GM21576 (cell line): ENCODE measurements at regions not wholly inside any gene's neighbourhood (a gene's known extent, or its start where the extent isn't known, plus 50 kb on each side); places are given as distances from the start of the nearest gene placed in this dataset.
"Not testable (repeated sequence)": the region's sequence is repeated elsewhere in the genome, so short reads cannot be mapped to it uniquely, and the experiment has no call there.

Experiments used
- ATAC-seq: cut with Tn5 transposase; IDR thresholded peaks from one replicate; pipeline ENCODE4 v1.9.1; 2021; ENCODE audit warnings: mild to moderate bottlenecking, moderate library complexity; ENCODE audit not compliant: unreplicated experiment

DNA sequence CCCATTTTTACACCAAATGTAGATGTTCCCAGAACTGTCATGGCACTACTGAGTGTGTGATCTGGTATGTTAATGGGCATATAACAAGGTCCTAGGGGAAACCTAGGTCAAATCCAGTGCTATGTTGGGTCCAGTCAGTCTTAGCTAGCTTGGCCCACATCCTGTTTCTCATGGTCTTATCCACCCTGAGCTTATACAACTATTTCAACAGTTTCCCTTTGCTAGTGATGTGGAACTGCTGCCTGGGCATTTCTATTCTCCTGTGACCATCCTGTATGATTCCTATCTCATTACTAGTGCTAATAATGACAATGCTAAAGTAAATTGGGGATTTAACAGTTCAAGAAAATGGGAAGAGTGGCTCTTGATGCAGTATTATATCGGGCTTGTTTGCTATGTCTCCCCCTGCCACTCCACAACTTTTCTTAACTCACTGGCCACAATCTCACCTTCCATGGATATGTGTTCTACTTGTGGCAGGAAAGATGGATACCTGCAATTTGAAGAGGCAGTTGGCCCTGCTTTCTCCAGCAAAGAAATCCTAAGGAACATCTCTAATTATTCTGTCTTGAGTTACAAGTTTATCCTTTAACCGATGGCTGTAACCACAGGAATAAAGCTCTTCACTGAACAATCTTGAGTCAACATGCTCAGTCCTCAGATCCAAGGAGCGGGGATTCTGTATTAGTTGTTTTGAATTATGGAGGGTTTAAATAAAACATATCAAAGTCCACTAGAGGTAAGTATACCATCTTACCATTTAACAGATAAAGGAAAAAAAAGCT lies 707.8 kb downstream of the XPNPEP1 start:
- no peak for ATAC-seq

DNA sequence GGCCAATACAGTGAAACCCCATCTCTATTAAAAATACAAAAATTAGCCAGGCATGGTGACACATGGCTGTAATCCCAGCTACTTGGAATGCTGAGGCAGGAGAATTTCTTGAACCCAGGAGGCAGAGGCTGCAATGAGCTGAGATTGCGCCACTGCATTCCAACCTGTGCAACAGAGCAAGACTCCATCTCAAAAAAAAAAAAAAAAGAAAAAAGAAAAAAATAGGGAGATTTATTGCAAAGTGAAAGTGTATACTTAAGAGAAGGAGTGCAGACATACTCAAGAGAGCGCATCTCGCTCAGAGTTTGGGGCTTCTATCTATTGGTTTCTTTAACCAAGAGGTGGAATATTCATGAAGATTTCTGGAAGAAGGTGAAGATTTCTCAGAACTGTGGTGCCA lies 708.4 kb downstream of the XPNPEP1 start:
- not testable (repeated sequence) for ATAC-seq

DNA sequence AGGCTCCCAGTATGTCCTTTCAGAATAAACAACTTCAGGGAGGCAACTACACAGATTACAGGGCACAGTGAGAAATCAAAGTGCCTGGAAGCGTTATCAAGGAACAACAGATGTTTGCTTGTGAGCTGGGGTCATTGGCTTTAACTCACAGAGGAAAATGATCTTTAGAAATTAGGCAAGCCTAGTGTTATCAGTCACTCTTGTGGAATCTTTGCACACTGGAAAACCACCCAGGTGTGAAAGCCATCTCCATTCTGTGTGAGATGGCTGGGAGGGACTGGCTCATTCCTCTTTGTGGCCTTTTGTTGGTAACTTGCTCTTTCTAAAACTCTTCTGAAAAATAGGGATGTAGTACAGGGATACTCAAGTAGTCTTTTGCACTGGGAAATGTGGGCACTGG lies 716.0 kb downstream of the XPNPEP1 start:
- ATAC-seq: no peak

DNA sequence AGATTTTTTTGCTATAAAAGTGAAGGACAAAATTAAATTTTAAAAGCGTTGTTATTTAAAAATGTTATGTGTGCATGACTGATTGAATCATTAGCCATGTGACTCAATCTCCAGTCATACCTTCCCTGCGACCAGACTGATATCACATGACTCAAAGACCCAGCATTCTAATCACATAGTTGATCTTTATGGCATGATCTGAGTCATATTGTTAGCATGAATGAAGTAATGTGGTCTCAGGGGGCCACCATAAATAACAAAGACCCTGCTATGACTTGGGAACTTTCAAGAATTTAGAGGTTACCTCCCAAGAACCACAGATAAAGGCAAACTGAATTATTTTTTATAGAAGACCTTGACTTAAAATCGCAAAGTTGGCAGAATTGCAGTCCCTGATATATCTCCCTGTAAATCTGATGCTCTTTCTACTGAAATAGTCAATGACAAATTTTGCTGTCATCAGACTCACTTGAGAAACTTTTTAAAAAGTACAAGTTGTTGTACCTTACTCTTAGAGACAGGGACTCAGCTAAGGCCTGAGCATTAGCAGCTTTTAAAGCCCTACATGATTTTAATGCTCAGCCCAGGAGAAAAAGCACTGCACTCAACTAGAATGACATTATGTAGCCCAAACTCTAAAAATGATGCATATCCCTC lies 717.3 kb downstream of the XPNPEP1 start:
- ATAC-seq: no peak

DNA sequence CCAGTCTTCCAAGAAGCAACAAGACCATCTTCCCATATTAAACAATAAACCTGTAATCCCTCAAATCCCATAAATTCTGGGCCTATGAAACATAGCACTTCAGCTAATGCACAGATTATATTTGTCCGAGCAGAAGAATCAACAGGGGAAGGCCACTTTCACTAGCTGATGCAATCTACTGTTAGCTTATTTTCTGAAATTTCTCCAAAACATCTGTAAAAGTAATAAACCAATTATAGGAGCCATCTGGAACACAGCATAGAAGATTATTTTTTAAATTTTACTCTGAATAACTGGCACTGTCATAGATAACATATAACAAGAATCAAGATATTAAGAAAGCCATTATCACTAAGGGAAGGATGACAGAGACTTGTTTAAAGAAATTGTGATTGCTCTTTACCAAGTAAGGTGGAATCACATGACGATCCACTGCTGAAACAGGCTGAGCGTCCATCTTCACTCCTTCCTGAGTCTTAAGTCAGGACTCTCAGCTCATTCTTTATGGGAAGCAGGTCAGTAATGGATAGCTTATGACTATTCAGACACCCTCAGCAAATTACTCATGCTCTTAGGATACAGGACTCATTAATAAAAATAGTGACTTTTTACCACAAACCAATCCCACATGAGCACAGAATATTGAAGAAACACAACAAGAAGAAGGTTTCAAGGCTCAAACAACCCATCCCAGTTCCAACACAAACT lies 719.5 kb downstream of the XPNPEP1 start:
- ATAC-seq: no peak

DNA sequence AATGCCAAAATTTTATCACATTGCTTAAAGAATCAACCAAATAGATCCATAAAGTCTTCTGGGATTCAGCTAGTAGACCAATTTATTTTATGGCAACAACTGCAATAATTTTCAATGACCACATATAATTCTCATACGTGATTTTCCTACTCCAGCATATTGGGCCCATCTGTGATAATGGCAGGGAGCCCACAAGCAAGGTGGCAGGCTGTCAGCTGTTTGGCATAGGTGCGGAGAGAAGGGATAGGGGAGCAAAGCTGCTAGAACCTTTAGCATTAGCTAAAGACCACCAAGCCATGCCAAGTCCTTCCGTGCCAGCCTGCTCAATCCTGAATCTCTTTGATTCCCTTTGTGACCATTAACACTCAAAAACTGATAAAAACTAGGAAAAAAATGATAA lies 721.2 kb downstream of the XPNPEP1 start:
- no peak for ATAC-seq

DNA sequence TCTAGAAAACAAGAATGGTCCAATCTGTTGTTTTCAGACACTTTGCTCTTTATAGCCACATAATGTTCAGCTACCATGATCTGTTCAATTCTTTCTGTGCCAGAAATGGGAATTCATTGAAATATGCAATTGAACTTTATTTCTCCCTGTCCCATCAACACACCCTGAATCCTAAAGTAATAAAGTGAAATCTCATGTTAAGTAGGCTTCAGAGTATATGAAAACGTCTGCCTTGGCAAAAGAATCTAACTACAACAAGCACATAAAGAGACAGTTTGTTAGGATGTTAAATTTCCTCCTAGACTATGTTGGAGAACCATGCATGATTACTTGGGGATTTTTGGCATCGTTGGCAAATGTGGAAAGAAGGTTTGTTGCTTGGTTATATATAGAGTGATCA lies 722.7 kb downstream of the XPNPEP1 start:
- ATAC-seq: no peak

DNA sequence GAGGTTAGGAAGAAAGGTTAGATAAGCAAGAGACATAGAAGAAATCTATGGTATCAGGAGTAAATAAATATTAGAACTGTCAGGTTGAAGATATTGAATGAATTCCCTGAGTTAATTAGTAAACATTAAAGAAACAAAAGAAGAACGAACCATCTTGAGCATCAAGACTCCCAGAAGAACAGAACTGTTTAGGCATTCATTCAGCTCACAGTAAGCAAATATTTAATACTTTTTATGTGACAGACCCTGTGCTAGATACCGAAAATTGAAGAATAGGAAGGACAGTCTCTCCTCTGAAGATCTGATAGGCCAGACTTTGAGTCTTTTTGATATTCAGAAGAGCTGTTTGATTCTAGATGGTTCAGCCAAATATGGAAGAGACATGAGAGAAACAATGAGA lies 731.5 kb downstream of the XPNPEP1 start:
- ATAC-seq: no peak

DNA sequence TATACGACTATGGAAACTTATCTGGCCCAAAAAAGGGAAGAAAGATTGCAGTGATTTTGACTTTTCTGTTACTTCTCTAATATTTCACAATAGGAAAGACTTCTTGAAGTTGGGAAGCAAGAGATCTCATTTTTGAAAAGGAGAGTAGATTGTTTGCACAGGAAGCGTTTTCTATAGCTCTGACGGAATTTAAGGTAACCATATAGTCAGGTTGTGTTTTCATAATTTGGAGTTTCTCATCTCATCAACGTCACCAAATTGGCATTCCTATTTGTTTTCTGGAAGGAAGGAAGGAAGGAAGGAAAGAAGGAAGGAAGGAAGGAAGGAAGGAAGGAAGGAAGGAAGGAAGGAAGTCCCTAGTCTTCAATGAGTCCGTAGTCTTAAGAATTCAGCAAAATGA lies 732.0 kb downstream of the XPNPEP1 start:
- no peak for ATAC-seq

DNA sequence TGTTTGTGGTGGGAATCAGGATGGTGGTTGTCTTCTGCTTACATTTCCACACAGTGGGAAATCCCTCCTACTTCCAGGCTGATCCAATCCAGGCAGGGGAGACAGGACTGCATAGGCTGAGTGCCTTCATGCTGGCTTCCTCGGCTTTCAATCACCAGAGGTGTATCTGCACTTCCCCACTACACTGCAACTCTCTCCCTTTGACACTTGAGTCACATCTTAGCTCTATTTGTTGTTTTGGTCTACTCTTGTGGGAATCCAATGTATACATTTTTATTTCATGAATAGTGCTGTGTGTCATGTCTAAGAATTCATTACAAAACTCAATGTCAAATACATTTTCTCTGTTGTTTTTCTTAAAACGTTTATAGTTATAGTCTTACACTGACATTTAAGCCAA lies 735.6 kb downstream of the XPNPEP1 start:
- no peak for ATAC-seq

DNA sequence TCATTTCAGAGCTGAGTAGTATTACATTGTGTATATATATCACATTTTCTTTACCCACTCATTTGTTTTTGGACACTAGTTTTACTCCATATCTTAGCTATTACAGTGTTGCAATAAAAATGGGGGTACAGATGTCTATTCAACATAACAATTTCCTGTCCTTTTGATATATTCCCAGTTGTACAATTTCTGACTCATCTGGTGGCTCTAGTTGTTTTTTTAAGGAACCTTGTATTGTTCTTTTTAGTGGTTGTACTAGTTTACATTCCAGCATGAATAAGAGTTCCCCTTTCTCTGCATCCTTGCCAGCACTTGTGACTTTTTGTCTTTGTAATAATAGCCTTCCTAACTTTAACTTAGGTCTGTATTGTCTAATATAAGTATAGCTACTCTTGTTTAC lies 739.9 kb downstream of the XPNPEP1 start:
- ATAC-seq: no peak

DNA sequence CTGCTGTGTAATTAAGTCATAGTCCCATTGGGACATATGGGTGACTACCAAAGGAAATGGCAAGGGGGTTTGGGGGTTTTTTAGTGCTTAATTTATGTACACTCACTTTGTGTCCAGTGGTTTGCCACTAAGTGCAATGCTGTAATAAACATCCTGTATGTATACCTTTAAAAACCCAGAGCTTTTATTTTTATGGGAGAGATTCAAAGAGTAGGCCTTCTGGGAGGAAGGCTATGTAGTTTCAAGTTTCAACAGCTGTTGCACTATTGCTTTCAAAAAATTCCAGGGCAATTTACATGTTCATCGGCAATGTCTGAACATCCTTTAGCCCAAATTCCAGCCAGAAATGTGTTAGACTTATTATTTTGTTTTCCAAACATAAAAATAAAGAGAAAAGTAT lies 744.7 kb downstream of the XPNPEP1 start:
- ATAC-seq: no peak

DNA sequence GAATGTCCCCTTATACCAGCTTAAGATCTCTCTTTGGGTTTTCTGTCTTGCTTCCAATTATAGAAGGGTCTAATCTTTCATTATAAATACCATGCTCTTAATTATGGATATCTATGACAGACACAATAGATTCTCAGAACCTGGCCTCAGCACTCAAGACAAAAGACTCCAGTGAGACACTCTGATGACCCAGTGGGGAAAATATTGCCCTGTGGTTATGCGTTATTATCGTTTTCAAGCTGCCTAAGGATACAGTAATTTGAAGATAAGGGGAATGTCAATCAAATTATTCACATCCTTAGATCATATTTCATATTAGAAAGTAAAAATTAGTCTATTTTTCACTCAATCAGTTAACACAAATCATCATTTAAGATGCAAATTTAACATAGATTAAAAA lies 748.8 kb downstream of the XPNPEP1 start:
- ATAC-seq: no peak

DNA sequence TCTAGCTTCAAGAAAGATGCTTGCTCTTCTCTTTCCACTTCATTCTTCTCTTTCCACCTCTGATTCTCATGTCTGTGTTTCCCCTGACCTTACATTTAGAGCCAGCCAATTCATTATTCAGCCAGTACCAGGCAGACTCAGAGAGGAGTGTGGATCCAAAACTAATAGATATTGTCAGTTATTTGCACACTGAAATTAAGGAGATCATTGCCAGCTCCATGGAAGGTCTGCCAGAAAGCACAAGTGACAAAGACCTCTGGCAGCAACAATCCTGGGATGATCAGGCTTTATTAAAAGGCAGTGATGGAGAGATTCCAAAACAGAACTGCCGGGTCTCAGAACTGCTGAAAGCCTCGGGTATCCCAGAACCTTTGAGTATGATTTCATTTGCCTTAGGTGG lies 749.4 kb downstream of the XPNPEP1 start:
- ATAC-seq: no peak

DNA sequence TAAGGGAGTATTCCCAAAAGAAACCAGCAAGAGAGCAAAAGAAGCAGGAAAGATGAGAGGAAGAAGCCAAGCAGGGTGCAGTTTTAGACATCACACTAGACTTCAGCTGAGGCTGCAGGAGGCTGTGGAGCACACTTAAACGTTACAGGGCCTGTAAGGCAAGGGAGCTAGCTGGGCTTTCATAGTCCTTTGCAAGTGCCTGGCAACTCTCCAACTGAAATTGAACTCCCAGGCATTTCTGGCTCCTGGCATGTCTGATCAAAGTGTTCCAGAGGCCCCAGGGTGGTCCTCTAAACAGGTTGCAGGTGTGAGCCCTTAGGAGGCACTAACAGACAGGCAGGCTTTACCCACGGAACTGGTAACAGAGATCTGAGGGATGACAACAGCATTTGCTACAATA lies 750.2 kb downstream of the XPNPEP1 start:
- ATAC-seq: no peak

DNA sequence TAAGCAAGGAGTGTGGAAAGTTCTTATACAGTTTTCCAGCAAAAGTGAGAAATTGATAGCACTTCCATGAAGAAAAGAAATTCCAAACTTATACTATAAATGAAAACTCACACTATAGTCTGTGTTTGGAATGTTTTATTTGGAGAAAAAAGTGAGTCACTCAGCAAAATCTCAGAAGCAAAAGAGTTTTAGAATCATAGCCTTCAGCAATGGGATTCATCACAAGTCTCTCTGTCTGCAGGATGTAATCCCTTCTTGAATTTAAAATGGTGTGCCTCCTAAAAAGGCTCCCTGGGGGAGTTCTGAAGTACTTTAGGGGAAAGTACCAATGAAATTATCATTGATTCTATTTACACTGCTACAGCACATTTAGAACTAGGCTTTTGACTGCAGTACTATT lies 756.4 kb downstream of the XPNPEP1 start:
- ATAC-seq: no peak

DNA sequence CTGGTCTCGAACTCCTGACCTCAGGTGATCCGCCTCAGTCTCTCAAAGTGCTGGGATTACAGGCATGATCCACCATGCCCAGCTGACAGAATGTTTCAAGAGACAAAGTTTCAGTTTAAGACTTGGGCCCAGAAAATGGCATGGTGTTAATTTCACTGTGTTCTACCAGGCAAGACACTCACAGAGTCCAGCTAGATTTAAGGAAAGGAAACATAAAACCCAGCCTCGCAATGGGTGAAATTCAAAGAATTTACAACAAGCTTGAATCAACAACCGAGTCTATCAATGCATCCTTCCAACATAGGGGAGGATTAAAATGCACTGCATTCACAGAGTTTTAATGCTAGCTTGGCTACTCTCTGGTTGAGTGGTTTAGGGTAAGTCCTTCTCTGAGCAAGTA lies 764.0 kb downstream of the XPNPEP1 start:
- no peak for ATAC-seq

DNA sequence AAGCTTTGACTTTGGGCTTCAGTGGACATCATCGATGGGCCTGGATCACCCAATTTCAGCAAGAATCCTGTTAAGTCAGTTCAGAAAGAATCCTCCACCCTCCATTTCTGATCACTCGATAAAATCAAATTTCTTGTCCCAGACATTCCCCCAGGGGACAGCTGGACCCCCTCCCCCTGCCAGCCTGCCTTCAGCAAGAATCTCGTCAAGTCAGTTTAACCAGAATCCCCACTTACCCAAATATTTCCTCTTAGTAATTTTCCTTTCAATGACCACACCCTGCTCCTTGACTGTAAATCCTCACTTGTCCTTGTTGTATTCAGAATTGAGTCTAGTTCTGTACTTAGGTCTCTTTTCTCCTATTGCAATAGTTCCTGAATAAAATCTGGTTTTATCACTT lies 766.9 kb downstream of the XPNPEP1 start:
- no peak for ATAC-seq

DNA sequence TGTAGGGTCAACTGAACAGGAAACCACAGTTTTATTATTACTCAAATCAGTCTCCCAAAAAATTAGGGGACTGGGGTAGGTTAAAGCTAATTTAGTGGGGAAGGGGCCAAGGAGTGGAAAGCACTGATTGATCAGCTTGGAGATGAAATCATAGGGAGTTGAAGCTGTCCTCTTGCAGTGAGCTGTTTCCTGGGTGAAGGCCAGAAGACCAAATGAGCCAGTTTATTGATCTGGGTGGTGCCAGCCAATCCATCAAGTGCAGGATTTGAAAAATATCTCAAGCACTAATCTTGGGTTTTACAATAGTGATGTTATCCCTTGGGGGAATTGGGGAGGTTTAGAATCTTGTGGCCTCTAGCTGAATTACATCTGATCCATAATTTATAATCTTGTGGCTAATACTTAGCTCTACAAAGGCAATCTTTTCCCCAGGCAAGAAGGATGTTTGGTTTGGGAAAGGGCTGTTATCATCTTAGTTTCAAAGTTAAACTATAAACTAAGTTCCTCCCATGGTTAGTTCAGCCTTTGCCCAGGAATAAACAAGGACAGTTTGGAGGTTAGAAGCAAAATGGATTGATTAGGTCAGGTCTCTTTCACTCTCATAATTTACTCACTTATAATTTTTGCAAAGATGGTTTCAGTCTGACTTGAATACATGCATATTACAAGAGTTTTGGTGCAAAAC lies 773.5 kb downstream of the XPNPEP1 start:
- ATAC-seq: no peak

DNA sequence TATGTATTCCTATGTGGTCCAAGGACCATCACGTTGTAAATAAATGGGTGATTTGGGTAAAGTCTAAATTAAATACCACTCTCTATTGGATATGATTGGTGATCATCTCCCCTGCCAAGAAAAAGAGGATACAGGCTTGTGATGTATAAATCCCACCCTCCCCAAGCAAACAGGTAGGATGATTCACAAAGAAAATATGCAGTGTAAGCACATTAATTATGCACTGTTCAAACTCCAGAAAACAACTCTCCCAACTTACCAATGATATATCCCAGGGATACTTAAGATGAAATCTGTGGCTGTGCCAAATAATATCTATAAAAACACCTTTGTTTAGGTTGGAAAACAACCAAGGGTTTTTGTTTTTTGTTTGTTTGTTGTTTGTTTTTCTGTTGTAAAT lies 795.9 kb downstream of the XPNPEP1 start:
- no peak for ATAC-seq

DNA sequence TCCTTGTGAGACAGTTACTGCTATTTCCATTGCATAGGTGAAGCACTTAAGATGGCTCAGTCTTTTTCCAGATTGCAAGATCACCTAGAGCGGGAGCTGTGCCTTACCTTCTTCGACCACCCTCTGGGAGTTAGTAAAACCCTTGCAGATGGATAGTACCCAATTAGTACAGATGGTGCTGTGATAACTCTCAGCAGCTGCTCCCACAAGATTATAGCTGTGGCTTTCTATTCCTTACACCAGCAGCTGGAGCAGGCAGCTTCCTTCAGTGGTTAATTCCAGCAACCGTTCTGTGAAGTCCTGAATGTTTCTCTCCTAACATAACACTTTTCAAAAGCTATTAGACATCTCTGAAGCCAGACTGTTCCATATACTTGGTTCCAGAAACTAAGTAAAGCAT lies 796.8 kb downstream of the XPNPEP1 start:
- no peak for ATAC-seq

DNA sequence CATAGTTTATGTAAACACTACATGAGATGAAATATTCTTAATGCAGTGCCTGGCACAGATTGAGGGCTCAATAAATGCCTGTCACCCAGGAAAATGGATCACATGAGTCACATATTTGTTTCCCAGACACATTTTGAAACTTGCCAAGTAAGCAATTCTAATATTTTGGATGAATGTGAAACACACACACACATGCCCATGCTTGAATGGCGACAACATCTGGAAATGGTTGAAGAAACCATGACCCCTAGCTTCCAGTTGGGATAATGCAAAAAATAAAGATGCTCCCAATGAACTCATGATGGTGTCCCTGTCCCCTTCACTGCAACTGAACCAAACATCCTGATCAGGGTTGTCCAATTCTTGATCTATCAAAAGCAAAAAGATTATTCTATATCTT lies 797.3 kb downstream of the XPNPEP1 start:
- ATAC-seq: no peak
